CD14-positive monocyte (primary cell): ENCODE measurements at regions not wholly inside any gene's neighbourhood (a gene's known extent, or its start where the extent isn't known, plus 50 kb on each side); places are given as distances from the start of the nearest gene placed in this dataset.

Experiments used
- DNase-seq, 3 donors: peaks; one replicate each; pipeline ENCODE4 v3.0.0-alpha.2; 2011 to 2022
- H2AFZ ChIP-seq: 2 replicates; pipeline ENCODE4 v1.6.0; 2012; ENCODE audit warnings: mild to moderate bottlenecking, low read depth, low read length, inconsistent platforms; ENCODE audit not compliant: insufficient read depth, poor library complexity, severe bottlenecking
- H3K27ac ChIP-seq, 2 donors: 1 replicate in 1 of 2; 2 replicates in 1 of 2; pipeline ENCODE4 v1.5.1; 2012 to 2013; ENCODE audit warnings: low read length in 2 of 2, control low read depth in 1 of 2, inconsistent platforms in 1 of 2, low read depth in 1 of 2, mild to moderate bottlenecking in 1 of 2
- H3K27me3 ChIP-seq, 2 donors: one replicate each; pipeline versions ENCODE4 v1.6.0 to v1.6.1; 2011 to 2013; ENCODE audit warnings: low read length in 2 of 2; ENCODE audit not compliant: control insufficient read depth in 2 of 2, insufficient read depth in 2 of 2
- H3K36me3 ChIP-seq, 2 donors: replicated peaks in 1 of 2; 1 replicate in 1 of 2; 2 replicates in 1 of 2; pipeline versions ENCODE4 v1.5.1 to v1.6.1; 2012 to 2013; ENCODE audit warnings: low read length in 2 of 2, control low read depth in 1 of 2, inconsistent platforms in 1 of 2, mild to moderate bottlenecking in 1 of 2; ENCODE audit not compliant: insufficient read depth in 2 of 2, control insufficient read depth in 1 of 2
- H3K4me1 ChIP-seq, 2 donors: 1 replicate in 1 of 2; 2 replicates in 1 of 2; pipeline versions ENCODE4 v1.5.1 to v1.6.1; 2012 to 2013; ENCODE audit warnings: low read length in 2 of 2, control low read depth in 1 of 2, inconsistent platforms in 1 of 2, mild to moderate bottlenecking in 1 of 2, moderate library complexity in 1 of 2; ENCODE audit not compliant: insufficient read depth in 2 of 2, control insufficient read depth in 1 of 2
- H3K4me2 ChIP-seq: replicated peaks from 2 replicates; pipeline ENCODE3; 2012; ENCODE audit warnings: low read length, moderate library complexity, mild to moderate bottlenecking; ENCODE audit not compliant: poor library complexity, severe bottlenecking; ENCODE audit errors: extremely low read depth
- H3K4me3 ChIP-seq, 3 experiments: fragments of 200-600 bp in 1 of 3; sonication (generic) in 1 of 3; replicated peaks in 1 of 3; 1 replicate in 2 of 3; 2 replicates in 1 of 3; pipeline ENCODE4 v1.5.1; 2011 to 2013; ENCODE audit warnings: low read length in 3 of 3, mild to moderate bottlenecking in 3 of 3, control low read depth in 2 of 3, low read depth in 2 of 3, inconsistent platforms in 1 of 3, moderate library complexity in 1 of 3
- H3K79me2 ChIP-seq: 2 replicates; pipeline ENCODE4 v1.6.0; 2012; ENCODE audit warnings: mild to moderate bottlenecking, control low read depth, inconsistent platforms, low read length, moderate library complexity; ENCODE audit not compliant: insufficient read depth
- H3K9ac ChIP-seq: 2 replicates; pipeline ENCODE4 v1.6.0; 2017; ENCODE audit warnings: low read length, mild to moderate bottlenecking; ENCODE audit not compliant: insufficient read depth, poor library complexity, severe bottlenecking
- H3K9me3 ChIP-seq, 2 donors: replicated peaks in 1 of 2; 1 replicate in 1 of 2; 2 replicates in 1 of 2; pipeline versions ENCODE4 v1.5.1 to v1.6.1; 2012 to 2013; ENCODE audit warnings: low read length in 2 of 2, control low read depth in 1 of 2; ENCODE audit not compliant: control insufficient read depth in 1 of 2, insufficient read depth in 1 of 2
- H4K20me1 ChIP-seq: 2 replicates; pipeline ENCODE4 v1.6.0; 2012; ENCODE audit warnings: mild to moderate bottlenecking, low read length, control low read depth, moderate library complexity; ENCODE audit not compliant: insufficient read depth
- H3K27ac Mint-ChIP-seq, 7 donors: one replicate each; pipeline ENCODE4 v1.8.0; 2020; ENCODE audit warnings: mild to moderate bottlenecking in 7 of 7, mixed read lengths in 7 of 7, moderate library complexity in 6 of 7, inconsistent platforms in 2 of 7
- H3K27me3 Mint-ChIP-seq, 3 donors: one replicate each; pipeline ENCODE4 v1.8.0; 2021 to 2022; ENCODE audit warnings: low read depth in 3 of 3, mild to moderate bottlenecking in 3 of 3, mixed read lengths in 3 of 3, moderate library complexity in 3 of 3, inconsistent platforms in 1 of 3
- H3K36me3 Mint-ChIP-seq, 2 donors: one replicate each; pipeline ENCODE4 v1.8.0; 2020; ENCODE audit warnings: mixed read lengths in 2 of 2, inconsistent platforms in 1 of 2, mild to moderate bottlenecking in 1 of 2
- H3K4me1 Mint-ChIP-seq: one replicate; pipeline ENCODE4 v1.8.0; 2020; ENCODE audit warnings: mild to moderate bottlenecking, mixed read lengths
- H3K4me3 Mint-ChIP-seq, 2 donors: one replicate each; pipeline ENCODE4 v1.8.0; 2020; ENCODE audit warnings: mild to moderate bottlenecking in 2 of 2, mixed read lengths in 2 of 2, moderate library complexity in 1 of 2
- H3K9me3 Mint-ChIP-seq, 7 donors: one replicate each; pipeline ENCODE4 v1.8.0; 2020 to 2022; ENCODE audit warnings: mixed read lengths in 7 of 7, mild to moderate bottlenecking in 6 of 7, moderate library complexity in 6 of 7, inconsistent platforms in 2 of 7
- CTCF ChIP-seq: fragments of 200-600 bp; IDR thresholded peaks from one replicate; pipeline ENCODE4 v1.8.0; 2022; ENCODE audit warnings: antibody characterized with exemption, mild to moderate bottlenecking
- WGBS: methylation state at CpG from one replicate; pipeline ENCODE4 v1.1.5; 2013; ENCODE audit warnings: missing lambda C conversion rate; ENCODE audit not compliant: insufficient coverage; 5-methylcytosine and 5-hydroxymethylcytosine counted together
- intact Hi-C, 2 donors: fragments of 100-400 bp; cut with micrococcal nuclease; formaldehyde crosslinking; loops; one replicate each; pipeline versions ENCODE4 v1.15.0 to v1.15.1; 2023

- WGBS, result 50% methylated on average over 4 of the region's 8 CpGs
- H3K27me3 ChIP-seq, result no peaks in the 10 kb centered on the region
- no peaks in the 10 kb centered on the region for H3K79me2 ChIP-seq
- H3K9me3 ChIP-seq, result no peaks in the 10 kb centered on the region
- Mint-ChIP-seq H3K4me3 (no peak overlapping the region), H3K27ac (no peak overlapping the region), H3K9me3 (peaks cover 0 to 5% (median under 1%) of the 10 kb centered on the region in 7 donors), H3K36me3 (no peaks in the 10 kb centered on the region), H3K4me1 (no peaks in the 10 kb centered on the region), H3K27me3 (peaks cover 2 to 4% (median 3%) of the 10 kb centered on the region in 3 donors)
- no peaks in the 10 kb centered on the region for H3K36me3 ChIP-seq
- no peak for DNase-seq
- intact Hi-C loops, result no loop called here
- H3K9ac ChIP-seq, result no peak overlapping the region
- H3K4me3 ChIP-seq, result no peak overlapping the region
- H3K4me1 ChIP-seq, result no peaks in the 10 kb centered on the region
- TF ChIP-seq CTCF, result no peak
- H4K20me1 ChIP-seq, result no peaks in the 10 kb centered on the region
- H2AFZ ChIP-seq, result no peak overlapping the region
- no peak overlapping the region for H3K4me2 ChIP-seq
- no peak overlapping the region for H3K27ac ChIP-seq
Measured at GRCh38 chr2:128832946-128833663, 514.4 kb upstream of the HS6ST1 start.

DNA sequence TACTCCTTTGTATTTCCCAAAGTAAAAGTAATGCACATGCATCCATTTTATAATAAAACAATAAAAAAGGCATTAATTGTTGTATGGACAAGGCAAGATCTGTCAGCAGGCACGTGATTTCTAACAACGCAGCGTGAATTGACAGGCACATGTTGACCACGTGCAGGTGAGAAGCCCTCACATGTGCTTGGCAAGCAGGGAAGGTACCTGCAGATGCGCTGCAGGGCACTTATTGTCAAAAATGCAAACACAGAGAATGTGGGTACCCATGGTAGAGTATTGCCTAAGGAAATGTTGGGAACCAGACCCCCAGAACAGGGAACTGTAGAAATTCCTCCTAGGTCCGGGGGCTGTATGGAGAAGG is 515.0 kb upstream of the HS6ST1 start:
- H3K4me1 ChIP-seq, result no peaks in the 10 kb centered on the region
- no peak overlapping the region for H3K9ac ChIP-seq
- H3K79me2 ChIP-seq, result no peaks in the 10 kb centered on the region
- no peaks in the 10 kb centered on the region for H4K20me1 ChIP-seq
- peak overlapping the region in 1 of 7 donors; percentile 15 for H3K27ac Mint-ChIP-seq
- DNase-seq, result no peak
- no peak overlapping the region for H3K4me3 Mint-ChIP-seq
- H3K27ac ChIP-seq, result no peak overlapping the region
- no peaks in the 10 kb centered on the region for H3K36me3 Mint-ChIP-seq
- no peak overlapping the region for H2AFZ ChIP-seq
- H3K27me3 ChIP-seq, result no peaks in the 10 kb centered on the region
- no peaks in the 10 kb centered on the region for H3K9me3 ChIP-seq
- intact Hi-C loops, result no loop called here
- no peaks in the 10 kb centered on the region for H3K36me3 ChIP-seq
- no peak for TF ChIP-seq CTCF
- H3K4me3 ChIP-seq, result no peak overlapping the region
- 89% methylated on average over 5 of the region's 6 CpGs for WGBS
- H3K4me1 Mint-ChIP-seq, result no peaks in the 10 kb centered on the region
- H3K4me2 ChIP-seq, result no peak overlapping the region
- H3K27me3 Mint-ChIP-seq, result peaks cover 2 to 4% (median 3%) of the 10 kb centered on the region in 3 donors
- peaks cover 0 to 6% (median 2%) of the 10 kb centered on the region in 7 donors for H3K9me3 Mint-ChIP-seq
